ENCODE measurements at regions not wholly inside any gene's neighbourhood (a gene's known extent, or its start where the extent isn't known, plus 50 kb on each side); places are given as distances from the start of the nearest gene placed in this dataset.

GRCh38 chr5:68041293-68041692 is 174.3 kb upstream of the PIK3R1 start:
- no peak for TF ChIP-seq POLR2A (IDR thresholded peaks at IDR 0.05)
- TF ChIP-seq CTCF (IDR thresholded peaks at IDR 0.05), result no peak

Measured in vagina (tissue), 2 donors.